ENCODE measurements at regions not wholly inside any gene's neighbourhood (a gene's known extent, or its start where the extent isn't known, plus 50 kb on each side); places are given as distances from the start of the nearest gene placed in this dataset.

DNA sequence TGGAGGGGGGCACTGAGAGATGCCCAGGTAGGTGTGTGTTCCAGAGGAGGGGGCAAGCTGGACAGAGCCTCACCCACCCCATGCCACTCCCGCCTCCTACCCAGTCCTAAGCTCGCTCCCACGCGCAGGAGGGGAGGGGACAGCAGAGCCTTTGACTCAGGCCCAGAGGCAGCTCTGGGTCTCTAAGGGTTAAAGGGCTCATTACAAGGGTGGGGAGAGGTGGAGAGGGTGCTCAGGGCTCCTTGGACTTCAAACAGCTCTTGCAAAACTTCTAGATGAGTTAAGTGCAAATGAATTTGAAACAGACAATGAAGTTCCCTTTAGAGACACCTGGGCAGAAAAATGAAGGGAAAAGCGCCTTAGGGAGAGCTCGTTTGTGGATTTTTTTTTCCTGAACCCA is 104.2 kb upstream of the CASZ1 start:
- TF ChIP-seq, protein P1, sequence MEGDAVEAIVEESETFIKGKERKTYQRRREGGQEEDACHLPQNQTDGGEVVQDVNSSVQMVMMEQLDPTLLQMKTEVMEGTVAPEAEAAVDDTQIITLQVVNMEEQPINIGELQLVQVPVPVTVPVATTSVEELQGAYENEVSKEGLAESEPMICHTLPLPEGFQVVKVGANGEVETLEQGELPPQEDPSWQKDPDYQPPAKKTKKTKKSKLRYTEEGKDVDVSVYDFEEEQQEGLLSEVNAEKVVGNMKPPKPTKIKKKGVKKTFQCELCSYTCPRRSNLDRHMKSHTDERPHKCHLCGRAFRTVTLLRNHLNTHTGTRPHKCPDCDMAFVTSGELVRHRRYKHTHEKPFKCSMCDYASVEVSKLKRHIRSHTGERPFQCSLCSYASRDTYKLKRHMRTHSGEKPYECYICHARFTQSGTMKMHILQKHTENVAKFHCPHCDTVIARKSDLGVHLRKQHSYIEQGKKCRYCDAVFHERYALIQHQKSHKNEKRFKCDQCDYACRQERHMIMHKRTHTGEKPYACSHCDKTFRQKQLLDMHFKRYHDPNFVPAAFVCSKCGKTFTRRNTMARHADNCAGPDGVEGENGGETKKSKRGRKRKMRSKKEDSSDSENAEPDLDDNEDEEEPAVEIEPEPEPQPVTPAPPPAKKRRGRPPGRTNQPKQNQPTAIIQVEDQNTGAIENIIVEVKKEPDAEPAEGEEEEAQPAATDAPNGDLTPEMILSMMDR (IDR thresholded peaks at IDR 0.05) = no peak
- TF ChIP-seq POLR2A (IDR thresholded peaks at IDR 0.05; ENCODE audit: low read depth) (no peak), POLR2AphosphoS5 (IDR thresholded peaks at IDR 0.05) (no peak), EP300 (IDR thresholded peaks at IDR 0.05) (no peak)

Data from esophagus muscularis mucosa (tissue), 4 donors.